GM20431 (cell line): ENCODE measurements at regions not wholly inside any gene's neighbourhood (a gene's known extent, or its start where the extent isn't known, plus 50 kb on each side); places are given as distances from the start of the nearest gene placed in this dataset.

ENCODE experiments used
- in situ Hi-C: fragments of 300-500 bp; cut with MseI, MboI; formaldehyde crosslinking; loops from one replicate; pipeline ENCODE4 v1.15.0; 2020; ENCODE audit warnings: low sequenced_read_pairs; ENCODE audit not compliant: unreplicated experiment

- in situ Hi-C loops, result no loop called here
Measured at GRCh38 chr2:8306530-8307351, 375.1 kb upstream of the ID2 start.

GRCh38 chr2:8307606-8308180, 374.2 kb upstream of the ID2 start:
- in situ Hi-C loops, result no loop called here

GRCh38 chr2:8309131-8309530, 372.7 kb upstream of the ID2 start:
- in situ Hi-C loops, result no loop called here

- in situ Hi-C loops, result no loop called here
Measured at GRCh38 chr2:8310557-8311455, 371.1 kb upstream of the ID2 start.

GRCh38 chr2:8312221-8312620, 369.6 kb upstream of the ID2 start:
- in situ Hi-C loops, result no loop called here

- in situ Hi-C loops, result no loop called here
Measured at GRCh38 chr2:8312861-8313830, 368.7 kb upstream of the ID2 start.

- in situ Hi-C loops, result no loop called here
Measured at GRCh38 chr2:8314063-8314462, 367.8 kb upstream of the ID2 start.

- in situ Hi-C loops, result no loop called here
Measured at GRCh38 chr2:8315531-8316165, 366.2 kb upstream of the ID2 start.

GRCh38 chr2:8316356-8316755, 365.5 kb upstream of the ID2 start:
- in situ Hi-C loops, result no loop called here

- in situ Hi-C loops, result no loop called here
Measured at GRCh38 chr2:8317418-8317817, 364.4 kb upstream of the ID2 start.

GRCh38 chr2:8319219-8319618, 362.6 kb upstream of the ID2 start:
- in situ Hi-C loops, result no loop called here

- in situ Hi-C loops, result no loop called here
Measured at GRCh38 chr2:8320311-8321066, 361.4 kb upstream of the ID2 start.

GRCh38 chr2:8322634-8323033, 359.2 kb upstream of the ID2 start:
- in situ Hi-C loops, result no loop called here

GRCh38 chr2:8324164-8324856, 357.5 kb upstream of the ID2 start:
- in situ Hi-C loops, result no loop called here

- in situ Hi-C loops, result no loop called here
Measured at GRCh38 chr2:8324901-8325300, 357.0 kb upstream of the ID2 start.

GRCh38 chr2:8327371-8328100, 354.3 kb upstream of the ID2 start:
- in situ Hi-C loops, result no loop called here

GRCh38 chr2:8328217-8328616, 353.6 kb upstream of the ID2 start:
- in situ Hi-C loops, result no loop called here
